ENCODE measurements at regions not wholly inside any gene's neighbourhood (a gene's known extent, or its start where the extent isn't known, plus 50 kb on each side); places are given as distances from the start of the nearest gene placed in this dataset.

GRCh38 chr1:94721240-94721639, 98.9 kb upstream of the SLC44A3 start:
- TF ChIP-seq ZNF274 (IDR thresholded peaks at IDR 0.05; ENCODE audit: low read depth, low read length) (no peak), YY1 (IDR thresholded peaks at IDR 0.05; ENCODE audit: insufficient read depth, insufficient read length) (no peak)
